HPDE6-E6E7 (cell line): ENCODE measurements at regions not wholly inside any gene's neighbourhood (a gene's known extent, or its start where the extent isn't known, plus 50 kb on each side); places are given as distances from the start of the nearest gene placed in this dataset.

Source experiments
- DNase-seq: peaks from one replicate; pipeline ENCODE4 v3.0.0; 2011; ENCODE audit warnings: missing footprints; ENCODE audit errors: extremely low spot score

DNA sequence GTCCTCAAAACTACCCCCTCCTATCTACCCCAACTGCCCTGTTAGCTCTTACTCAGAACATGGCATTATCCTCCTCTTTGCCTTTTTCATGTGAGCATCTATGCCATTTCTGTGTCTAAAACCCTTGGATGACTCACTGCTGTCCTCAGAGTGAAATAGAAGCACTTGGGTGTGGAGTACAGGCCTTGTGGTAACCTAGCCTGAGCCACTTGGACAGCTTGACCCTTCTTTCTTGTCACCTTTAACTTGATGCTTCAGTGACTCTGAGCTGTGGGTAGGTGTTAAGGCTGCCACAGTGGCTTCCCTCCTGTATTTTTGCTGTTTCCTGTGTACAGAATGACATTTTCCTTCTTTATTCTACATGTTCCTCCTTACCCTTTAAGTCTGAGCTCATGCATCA, 391.4 kb downstream of the SH3GL2 start:
- no peak for DNase-seq

DNA sequence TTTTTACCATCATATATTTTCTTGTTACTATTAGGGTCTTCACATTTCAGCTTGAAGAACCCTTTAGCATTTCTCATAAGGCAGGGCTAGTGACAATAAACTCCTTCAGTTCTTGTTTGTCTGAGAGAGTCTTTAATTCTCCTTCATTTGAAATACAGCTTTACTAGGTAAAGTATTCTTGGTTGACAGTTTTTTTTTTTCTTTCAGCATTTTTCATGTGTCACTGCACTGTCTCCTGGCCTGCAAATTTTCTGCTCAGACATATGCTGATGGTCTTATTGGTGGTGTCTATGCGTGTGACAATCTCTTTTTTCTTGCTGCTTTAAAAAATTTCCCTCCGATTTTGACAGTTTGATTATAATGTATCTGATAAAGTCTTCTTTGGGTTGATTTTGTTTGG, 399.9 kb downstream of the SH3GL2 start:
- DNase-seq: no peak

DNA sequence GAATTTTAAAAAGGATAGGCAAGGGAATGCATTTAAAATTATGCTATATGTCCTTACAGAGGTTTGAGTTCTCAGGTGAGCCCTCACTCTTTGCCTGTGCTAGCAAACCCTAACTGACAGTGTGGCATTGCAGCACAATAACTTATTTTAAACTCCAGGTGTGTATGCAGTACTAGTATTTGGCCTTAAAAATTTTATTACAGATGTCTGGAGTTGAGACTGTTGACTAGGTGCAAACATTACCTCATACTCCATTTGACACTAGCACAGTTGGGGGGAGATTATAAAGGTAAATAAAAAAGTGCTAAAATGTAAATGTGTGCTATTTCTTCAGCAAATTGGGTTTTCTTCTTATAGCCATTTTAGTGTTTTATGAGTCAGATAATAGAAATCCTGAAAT, 407.7 kb downstream of the SH3GL2 start:
- no peak for DNase-seq

DNA sequence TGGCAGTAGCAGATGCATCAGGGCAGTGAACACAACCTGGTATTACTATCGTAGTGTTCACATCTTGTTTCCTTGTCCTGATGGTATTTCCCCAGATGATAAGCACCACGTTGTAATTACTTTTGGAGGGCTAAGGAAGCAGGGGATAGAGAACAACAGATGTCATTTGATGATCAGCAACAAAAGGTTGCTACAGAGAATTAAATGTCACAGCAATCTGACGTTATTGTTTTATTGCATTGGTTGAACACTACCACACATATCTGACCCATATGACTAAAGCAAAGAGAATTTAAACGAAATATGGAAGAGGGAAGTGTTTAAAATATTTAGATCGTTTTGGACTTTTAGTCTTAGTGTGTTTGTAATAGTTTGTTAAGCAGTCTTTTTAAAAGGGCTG, 408.3 kb downstream of the SH3GL2 start:
- no peak for DNase-seq

DNA sequence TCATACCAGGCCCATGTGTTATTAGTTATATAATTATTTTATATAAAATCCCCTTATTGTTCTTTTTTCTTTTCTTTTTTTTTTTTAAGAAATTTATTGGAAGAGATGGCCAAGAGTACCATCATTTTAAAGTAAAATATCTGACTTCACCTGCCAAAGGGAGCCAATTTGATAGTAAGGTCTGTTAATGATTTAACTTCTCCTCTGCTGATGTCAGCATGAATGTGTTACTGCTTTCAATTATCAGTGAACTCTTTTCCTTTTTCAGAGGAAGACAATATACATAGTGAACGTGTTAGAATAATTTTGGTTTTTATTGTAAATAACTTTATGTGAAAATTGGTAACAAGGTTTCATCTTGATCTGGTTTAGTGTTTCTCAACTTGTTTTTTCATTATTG, 409.6 kb downstream of the SH3GL2 start:
- no peak for DNase-seq

DNA sequence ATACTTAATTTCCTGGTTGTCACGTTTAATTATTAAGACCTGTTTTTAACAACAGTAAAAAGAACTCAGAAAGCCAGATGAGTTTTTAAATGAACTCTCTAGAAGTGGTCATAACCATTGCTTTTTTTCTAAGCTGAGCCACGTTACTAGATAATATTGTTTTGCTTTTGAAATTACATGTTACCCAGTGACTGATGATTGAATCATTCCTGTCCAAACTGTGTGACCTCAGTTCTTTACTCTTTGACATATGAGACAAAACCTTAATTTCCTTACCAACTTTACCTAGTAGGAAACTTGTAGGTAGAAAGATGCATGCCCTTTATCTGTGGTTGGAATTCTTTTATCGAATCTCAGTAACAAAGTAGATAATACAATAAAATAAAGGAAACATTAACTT, 411.7 kb downstream of the SH3GL2 start:
- no peak for DNase-seq

DNA sequence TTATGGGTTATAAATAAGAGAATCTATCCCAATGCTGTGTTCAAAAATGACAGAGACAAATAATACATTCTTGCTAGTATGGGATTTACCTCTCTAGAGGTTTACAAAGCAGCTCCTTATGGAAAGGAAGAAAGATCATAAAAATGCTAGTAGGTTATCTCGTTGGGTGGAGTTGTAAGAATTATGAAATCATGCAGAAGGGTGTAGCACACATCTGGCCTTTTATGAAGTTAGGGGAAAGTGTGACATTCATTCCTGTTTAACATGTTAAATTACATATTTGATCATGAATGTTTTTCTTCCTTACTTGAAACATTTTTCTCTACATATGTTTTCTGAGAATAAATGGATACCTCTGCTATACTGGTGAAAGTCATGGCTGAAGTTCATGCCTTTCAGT, 414.2 kb downstream of the SH3GL2 start:
- DNase-seq: no peak

DNA sequence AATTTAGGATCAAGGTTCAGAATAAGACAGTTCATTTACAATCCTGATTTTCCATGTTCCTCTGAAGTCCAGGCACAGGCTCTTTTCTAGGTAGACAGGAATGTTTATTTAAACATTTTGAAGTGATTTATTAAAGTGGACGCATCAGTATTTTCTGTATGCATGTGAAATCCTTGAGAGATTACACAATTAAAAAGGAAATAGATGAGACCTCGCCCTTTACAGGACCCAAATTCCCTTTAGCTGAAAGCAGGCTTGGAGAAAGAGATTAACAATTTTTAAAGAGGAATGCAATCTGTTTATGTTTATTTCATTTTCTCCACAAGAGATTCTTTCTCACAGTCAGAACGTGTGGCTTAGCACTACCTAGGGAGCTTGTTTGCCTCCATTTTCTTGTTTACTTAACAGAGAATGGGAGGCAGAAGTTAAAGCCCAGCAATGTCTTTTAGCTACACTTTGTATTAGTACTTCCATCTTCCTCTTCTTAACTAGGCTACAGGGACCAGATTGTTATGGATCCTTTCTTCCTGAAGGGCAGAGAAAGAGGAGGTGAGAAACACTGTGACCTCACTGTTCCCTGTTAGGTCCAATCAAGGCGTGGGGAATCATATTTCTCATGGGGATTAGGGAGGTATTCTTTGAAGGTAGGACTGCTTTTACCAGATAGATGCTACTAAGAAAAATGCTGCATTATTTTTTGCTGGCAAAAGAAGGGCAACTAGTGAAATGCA, 416.0 kb downstream of the SH3GL2 start:
- DNase-seq: no peak

DNA sequence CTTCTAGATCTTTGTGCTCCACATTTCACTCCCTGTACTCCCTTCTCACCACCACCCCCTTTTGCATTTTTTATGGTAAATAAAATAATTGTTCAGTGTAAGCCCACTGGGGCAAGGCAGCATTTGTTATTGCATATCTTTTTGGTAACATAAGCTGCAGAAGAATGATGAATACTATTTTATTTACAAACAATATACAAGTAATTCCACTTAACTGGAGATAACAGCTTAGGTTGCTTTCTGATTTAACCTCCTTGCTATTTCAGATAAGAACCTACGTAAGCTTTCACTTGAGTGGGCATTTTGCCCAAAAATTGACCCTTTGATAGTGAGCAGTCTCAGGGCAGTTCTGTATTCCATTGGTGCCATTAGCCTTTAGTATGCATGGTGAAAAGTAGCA, 417.9 kb downstream of the SH3GL2 start:
- no peak for DNase-seq

DNA sequence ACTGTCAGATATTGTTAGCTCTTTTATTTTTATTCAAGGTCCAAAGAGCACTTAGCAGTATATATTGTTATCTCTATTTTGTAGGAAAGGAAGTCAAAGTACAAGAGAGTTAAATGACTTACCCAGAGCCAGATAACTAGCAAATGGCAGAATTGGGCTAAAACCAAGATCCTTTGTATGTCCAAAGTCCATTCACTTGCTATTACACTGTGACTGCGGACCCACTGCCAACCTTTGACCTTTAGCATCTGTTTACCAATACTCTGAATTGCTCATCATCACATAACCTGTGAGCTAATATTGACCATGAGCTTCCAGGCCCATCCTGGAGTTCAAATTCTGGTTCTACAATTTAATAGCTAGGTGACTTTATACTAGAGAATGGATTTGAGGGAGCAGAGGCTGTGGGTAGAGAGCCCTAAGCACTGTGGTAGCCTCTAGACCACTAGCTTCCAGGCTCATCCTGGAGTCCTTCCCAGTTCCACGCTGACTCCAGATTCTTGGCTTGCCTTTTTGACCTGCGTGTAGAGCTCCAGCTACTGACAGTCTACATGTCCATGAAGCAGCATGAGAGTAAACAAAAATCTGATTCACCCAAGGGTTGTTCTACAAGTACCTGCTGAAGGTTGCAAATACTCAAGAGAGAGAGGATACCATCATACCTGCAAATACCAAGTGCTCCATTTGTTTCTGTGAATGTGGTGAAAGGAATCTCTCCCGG, 424.0 kb downstream of the SH3GL2 start:
- no peak for DNase-seq

DNA sequence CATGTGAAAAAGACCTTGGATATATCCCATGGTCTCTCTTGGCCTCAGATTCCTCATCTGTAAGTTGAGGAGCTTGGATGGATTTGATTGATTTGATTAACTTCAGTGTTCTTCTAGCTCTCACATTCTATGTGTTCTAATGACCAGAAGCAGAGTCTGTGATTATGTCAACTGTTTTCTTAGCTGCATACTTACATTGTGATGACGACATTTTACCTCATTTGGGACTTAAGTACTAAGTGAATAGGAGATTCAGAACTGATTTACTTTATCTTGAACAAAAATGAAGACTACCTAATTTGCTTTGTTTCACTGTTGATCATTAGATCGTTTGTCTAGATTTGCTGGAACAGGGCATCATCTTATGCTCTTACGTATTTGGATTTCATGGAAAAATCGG, 427.7 kb downstream of the SH3GL2 start:
- DNase-seq: no peak

DNA sequence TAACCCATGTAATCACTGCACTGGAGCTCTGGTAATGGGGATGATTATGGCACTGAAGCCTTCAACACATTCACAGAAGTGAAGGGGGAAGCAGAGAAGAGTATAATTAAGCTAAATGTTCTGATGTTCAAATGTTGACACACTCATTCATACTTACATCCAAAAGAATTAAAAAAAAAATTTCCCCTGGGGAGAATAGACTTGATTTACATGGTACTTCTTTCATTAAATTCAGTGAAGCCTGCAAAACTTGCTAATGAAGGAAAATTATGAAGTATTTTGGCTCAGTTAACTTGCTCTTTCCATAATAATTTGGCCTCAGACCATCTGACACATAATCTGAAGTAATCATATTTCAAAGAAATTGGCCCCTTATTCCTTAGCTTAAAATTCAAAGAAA, 428.8 kb downstream of the SH3GL2 start:
- no peak for DNase-seq

DNA sequence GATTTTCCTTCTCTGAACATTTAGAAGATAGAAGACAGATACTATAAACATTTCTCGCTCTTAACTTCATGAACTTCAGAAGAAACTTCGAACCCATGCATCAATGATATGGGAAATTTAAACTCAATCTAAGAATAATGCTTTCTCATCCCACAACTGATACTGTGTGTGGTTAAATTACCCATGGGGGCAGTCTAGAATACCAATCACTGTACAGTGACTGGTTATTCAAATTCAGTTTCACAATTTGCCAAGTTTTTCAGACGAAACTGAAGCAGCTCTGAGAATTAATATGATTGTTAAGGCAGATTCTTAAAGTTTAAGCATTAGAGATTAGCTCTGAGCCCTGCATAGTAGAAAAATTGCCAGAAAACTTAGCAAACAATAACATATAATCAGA, 431.0 kb downstream of the SH3GL2 start:
- no peak for DNase-seq

DNA sequence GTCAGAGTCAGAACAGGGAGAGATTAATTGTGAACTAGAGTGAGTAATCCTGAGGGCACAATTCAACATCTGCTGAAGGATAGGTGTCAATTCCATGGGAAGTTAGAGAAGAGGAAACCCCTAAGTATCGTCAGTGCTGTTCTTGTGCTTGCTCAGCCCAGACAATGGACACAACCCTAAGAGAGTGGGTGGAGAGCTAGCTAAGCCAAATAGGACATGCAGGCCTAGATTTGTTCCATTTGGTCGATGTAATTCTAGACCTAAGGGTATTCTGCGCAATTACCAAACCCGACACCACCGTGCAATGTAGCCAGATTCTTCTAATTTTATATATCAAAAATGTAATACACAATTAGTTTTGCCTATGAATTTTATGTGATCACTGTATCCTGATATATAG, 431.6 kb downstream of the SH3GL2 start:
- no peak for DNase-seq

DNA sequence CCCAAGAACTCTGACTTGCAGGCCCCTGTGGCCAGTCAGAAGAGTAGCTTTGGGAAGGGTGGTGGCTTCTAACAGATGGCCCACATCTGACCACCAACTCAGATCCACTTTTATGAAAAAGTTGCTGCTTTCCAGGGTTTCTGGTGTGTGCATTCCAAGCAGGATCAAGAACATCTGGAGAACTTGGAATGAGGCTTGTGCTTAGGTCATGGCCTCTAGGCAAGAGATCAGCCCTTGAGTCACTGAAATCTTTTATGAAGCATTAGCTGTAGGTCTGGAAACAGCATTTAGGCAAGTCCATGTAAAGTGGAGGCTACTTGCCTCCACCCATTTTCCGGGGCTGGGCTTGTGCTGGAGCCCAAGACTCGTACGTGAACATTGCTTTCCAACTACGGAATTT, 433.3 kb downstream of the SH3GL2 start:
- no peak for DNase-seq

DNA sequence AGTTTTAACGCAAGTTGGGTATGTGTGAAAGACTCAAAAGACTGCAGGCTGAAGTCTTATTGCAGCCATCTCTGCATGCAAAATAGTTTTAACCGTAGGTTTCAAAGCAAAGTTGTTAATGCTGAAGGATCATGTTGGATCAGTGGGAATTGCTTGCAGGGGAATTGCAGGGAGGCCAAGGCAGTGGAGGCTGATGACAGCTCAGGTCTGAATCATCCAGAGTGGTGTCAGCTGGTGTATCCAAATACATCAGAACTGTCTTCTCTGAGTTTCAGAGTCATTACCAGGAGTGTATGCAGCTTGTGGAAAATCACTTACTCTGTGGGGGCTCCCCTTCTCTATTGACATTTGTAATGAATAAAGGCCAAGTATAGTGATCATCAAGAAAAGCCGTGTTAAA, 435.7 kb downstream of the SH3GL2 start:
- DNase-seq: no peak

DNA sequence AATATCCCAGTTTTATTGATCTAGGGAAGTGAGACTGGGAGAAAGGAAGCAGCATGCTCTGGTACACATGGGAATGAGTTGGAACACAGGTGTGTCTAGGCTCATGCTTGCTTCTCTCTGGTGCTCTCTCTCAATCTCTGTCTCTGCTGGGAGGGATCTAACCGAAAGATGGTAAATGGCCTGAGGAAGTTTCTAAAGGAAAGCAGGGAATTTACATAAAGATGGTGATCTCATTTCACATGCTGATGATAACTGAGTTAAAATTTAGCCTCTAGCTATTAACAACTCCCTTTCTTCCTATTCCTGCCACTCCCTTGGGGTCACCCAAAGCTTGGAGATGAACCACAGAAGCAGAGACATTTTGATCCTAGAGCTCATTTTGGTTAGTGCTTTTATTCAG, 436.2 kb downstream of the SH3GL2 start:
- DNase-seq: no peak

DNA sequence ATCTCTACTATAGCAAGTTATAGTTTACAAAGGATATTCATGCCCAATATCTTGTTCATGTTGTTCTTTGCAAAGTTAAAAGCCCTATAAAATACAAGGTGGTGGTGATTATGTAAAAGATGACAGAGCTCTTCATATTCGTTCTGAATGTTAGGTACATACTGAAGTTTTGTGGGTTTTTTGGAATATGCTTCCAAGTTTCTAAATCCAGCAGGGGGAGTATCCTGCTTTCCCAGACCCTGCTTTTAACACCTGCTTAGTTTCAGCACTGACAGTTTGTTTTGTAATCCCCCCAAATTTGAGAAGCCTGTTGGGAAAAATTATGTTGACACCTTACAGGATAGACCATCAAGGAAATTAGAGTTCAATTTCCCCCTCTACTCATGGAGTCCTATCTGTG, 438.3 kb downstream of the SH3GL2 start:
- no peak for DNase-seq

DNA sequence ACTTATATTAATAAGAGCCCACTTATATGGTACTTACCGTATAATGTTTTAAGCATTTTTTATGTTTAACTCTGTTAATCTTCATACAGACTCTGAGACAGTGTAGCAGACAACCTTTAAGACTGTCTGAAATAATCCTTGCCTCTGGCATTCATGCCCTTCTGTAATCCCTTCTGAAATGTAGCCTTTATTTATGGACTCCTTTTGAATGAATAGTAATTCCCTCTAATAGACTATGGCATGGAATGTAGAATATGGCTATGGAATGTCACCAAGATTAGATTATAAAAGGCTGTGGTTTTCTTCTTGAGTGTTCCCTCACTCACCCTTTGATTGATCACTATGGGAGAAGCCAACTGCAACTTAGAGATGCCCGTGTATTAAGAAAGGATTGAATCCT, 439.4 kb downstream of the SH3GL2 start:
- no peak for DNase-seq

DNA sequence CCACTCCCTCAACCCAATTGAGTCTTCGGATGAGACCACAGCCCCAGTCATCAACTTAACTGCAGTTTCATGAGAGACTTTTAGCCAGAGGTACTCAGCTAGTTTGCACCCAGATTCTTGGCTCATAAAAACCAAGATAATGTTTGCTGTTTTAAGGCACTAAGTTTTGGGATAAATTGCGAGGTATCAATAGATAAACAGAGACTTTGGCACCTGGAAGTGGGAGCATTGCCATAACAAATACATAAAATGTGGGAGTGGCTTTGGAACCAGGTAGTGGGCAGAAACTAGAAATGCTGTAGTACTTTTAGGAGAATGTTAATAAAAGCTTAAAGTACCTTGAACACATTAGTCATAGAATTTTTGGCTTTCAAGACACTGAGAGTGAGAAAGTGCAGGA, 439.8 kb downstream of the SH3GL2 start:
- DNase-seq: no peak

DNA sequence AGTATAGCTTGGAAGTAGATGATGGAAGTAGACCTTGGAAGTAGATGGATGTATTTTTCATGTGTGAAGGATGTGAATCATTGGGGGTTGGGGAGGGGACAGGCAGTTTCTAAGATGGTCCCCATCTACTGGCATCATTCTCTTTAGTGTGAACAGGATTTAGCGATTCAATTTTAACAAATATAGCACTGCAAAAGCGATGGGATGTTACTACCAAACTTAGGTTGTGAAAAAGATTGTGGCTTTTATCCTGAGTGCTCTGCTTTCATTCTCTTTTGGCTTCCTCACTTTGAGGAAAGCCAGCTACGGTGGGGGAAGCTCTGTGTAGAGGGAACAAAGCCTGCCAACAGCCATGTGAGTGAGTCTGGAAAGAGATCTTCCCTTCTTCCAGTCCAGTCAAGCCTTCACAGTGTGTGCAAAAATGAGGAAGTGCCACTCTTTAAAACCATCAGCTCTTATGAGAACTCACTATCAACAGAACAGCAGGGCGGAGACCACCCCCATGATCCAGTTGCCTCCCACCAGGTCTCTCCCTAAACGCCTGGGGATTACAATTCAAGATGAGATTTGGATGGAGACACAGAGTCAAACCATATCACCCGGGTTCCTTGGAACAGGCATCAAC, 441.4 kb downstream of the SH3GL2 start:
- no peak for DNase-seq

DNA sequence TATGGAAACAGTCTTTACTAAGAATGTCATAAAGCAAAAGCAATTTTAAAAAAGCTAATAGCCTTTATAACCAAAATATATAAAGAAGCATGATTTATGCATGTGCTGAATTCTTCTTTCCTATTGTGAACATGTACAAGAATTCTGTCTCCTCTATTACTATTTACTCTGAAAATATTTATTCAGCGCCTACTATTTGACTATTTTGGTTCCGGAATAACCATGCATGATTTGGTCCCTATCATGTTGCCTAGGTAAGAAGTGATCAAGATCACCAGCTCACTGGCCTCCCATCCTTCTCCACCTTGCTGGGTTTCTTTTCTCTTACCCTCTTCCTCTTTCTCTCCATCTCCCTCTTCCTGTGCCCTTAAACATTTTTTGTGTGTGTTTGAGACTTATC, 443.8 kb downstream of the SH3GL2 start:
- DNase-seq: no peak

DNA sequence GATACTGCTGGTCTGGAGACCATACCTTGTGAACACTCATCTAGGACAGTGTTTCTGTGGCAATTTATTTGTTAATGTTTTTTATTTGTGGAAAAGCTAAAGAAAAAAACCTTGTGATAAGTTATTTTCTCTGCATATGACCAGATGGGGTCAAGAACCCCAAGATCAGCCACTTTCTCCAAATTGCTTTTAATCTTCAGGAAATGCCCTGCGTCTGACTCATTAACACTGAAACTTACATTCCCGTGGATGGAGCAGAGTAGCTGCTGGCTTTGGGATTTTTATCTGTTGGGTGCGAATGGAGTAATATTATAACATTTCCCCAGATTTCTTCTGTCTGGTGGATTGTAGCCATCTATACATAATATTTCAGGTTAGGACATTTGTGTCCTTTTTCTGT, 444.5 kb downstream of the SH3GL2 start:
- DNase-seq: no peak
